ENCODE measurements at regions not wholly inside any gene's neighbourhood (a gene's known extent, or its start where the extent isn't known, plus 50 kb on each side); places are given as distances from the start of the nearest gene placed in this dataset.
"Not testable (repeated sequence)": the region's sequence is repeated elsewhere in the genome, so short reads cannot be mapped to it uniquely, and the experiment has no call there.

GRCh38 chr10:64044098-64044497, 522.9 kb downstream of the REEP3 start:
- intact Hi-C loops (cut with DNase I, micrococcal nuclease): no loop called here
- no peak for TF ChIP-seq CTCF (IDR thresholded peaks at IDR 0.05)
- Histone ChIP-seq H3K9me3 (no peaks in the 10 kb centered on the region), H3K4me3 (no peak overlapping the region), H3K4me1 (ENCODE audit: low read depth) (peaks cover 5% of the 10 kb centered on the region), H3K36me3 (ENCODE audit: low read depth) (no peaks in the 10 kb centered on the region)
- no peak for ATAC-seq
- no peak for DNase-seq

DNA sequence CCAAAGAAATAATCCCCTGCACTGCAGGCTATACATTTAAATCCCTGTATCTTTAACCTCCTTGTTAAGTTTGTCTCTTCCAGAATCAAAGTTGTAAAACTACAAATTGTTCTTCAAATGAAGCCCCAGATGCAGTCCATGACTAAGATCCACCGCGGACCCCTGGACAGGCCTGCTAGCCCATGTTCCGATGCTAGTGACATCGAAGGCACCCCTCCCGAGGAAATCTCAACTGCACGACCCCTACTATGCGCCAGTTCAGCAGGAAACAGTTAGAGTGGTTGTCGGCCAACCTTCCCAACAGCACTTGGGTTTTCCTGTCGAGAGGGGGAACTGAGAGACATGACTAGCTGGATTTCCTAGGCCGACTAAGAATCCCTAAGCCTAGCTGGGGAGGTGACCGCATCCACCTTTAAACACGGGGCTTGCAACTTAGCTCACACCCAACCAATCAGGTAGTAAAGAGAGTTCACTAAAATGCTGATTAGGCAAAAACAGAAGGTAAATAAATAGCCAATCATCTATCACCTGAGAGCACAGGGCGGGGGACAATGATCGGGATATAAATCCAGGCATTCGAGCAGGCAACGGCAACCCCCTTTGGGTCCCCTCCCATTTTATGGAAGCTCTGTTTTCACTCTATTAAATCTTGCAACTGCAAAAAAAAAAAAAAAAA, 523.9 kb downstream of the REEP3 start:
- H3K4me1 ChIP-seq (ENCODE audit: low read depth); DNase-seq; intact Hi-C loops (cut with DNase I, micrococcal nuclease); H3K36me3 ChIP-seq (ENCODE audit: low read depth); H3K9me3 ChIP-seq; ATAC-seq; H3K4me3 ChIP-seq: not testable (repeated sequence)

- H3K9me3 ChIP-seq: no peaks in the 10 kb centered on the region
- intact Hi-C loops (cut with DNase I, micrococcal nuclease): no loop called here
- H3K36me3 ChIP-seq (ENCODE audit: low read depth): no peaks in the 10 kb centered on the region
- TF ChIP-seq CTCF (IDR thresholded peaks at IDR 0.05): no peak
- ATAC-seq (peak; percentile 89), DNase-seq (no peak)
- H3K4me1 ChIP-seq (ENCODE audit: low read depth): no peaks in the 10 kb centered on the region
- no peak overlapping the region for H3K4me3 ChIP-seq
Observed at GRCh38 chr10:64054392-64054791, 533.2 kb downstream of the REEP3 start.

DNA sequence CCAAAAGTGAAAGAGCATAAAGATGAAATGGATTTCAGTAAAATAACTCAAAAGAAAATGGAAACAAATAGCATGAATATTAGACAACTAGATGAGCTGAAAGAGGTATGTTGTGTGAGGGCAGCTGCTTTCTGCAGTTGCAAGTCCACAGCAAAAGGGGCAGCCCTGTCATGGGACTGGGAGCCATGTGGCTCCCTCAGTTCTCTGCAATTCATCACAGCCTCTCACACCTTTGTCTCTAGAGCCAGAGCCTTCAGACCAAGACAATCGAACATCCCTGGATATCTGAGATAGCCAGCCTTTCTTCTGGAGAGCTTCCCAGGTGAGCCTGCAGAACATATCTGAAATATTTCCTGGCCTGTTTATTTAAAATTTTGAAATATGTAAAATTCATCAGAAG, 538.7 kb downstream of the REEP3 start:
- intact Hi-C loops (cut with DNase I, micrococcal nuclease): no loop called here
- Histone ChIP-seq H3K36me3 (ENCODE audit: low read depth) (no peaks in the 10 kb centered on the region), H3K4me3 (no peak overlapping the region), H3K9me3 (no peaks in the 10 kb centered on the region), H3K4me1 (ENCODE audit: low read depth) (no peaks in the 10 kb centered on the region)
- no peak for TF ChIP-seq CTCF (IDR thresholded peaks at IDR 0.05)
- DNase-seq: no peak
- no peak for ATAC-seq

DNA sequence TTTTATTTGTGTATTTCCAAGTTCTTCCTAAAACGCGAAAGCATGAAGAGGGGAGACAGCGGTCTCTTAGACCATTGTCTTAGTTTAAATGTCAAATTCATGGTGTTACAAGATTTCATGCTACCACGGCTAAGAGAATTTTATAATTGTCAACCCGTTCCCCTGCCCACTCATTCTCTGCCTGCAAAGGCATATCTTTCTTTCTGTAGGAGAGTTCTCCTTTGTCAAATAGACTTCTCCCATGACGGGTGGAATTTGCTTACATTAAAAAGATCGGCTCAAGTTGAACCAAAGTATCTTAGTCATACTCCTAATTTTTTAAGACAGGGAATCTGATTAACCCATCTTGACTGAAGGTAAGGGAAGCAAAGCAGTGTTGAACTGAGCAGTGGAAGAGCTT, 539.2 kb downstream of the REEP3 start:
- intact Hi-C loops (cut with DNase I, micrococcal nuclease): no loop called here
- ATAC-seq (no peak), DNase-seq (no peak)
- no peaks in the 10 kb centered on the region for H3K9me3 ChIP-seq
- no peaks in the 10 kb centered on the region for H3K4me1 ChIP-seq (ENCODE audit: low read depth)
- H3K36me3 ChIP-seq (ENCODE audit: low read depth): no peaks in the 10 kb centered on the region
- H3K4me3 ChIP-seq: no peak overlapping the region
- no peak for TF ChIP-seq CTCF (IDR thresholded peaks at IDR 0.05)

DNA sequence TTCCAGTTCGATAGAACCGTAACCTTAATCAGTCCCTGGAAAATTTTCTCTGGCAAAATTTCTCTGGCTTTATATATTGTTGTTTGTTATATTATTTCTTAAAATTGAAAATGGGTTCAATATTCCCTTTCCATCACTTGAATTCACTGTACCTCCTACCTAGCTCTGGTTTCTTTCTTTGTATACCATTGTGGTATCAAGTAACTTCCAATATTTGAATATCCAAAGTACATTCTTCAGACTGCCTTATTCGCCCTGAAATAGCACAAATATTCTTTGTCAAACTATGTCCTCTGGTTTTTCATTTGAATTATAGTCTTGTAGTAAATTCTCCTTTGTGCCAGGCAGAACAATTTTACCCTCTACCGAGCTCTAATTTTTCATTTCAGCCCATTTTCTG, 541.6 kb downstream of the REEP3 start:
- no peak for ATAC-seq
- H3K36me3 ChIP-seq (ENCODE audit: low read depth): no peaks in the 10 kb centered on the region
- TF ChIP-seq CTCF (IDR thresholded peaks at IDR 0.05): no peak

More for the DNA sequence above, 541.6 kb downstream of the REEP3 start:
- intact Hi-C loops (cut with DNase I, micrococcal nuclease): no loop called here
- DNase-seq: no peak
- Histone ChIP-seq H3K4me1 (ENCODE audit: low read depth) (no peaks in the 10 kb centered on the region), H3K4me3 (no peak overlapping the region), H3K9me3 (no peaks in the 10 kb centered on the region)
